ENCODE measurements at regions not wholly inside any gene's neighbourhood (a gene's known extent, or its start where the extent isn't known, plus 50 kb on each side); places are given as distances from the start of the nearest gene placed in this dataset.

DNA sequence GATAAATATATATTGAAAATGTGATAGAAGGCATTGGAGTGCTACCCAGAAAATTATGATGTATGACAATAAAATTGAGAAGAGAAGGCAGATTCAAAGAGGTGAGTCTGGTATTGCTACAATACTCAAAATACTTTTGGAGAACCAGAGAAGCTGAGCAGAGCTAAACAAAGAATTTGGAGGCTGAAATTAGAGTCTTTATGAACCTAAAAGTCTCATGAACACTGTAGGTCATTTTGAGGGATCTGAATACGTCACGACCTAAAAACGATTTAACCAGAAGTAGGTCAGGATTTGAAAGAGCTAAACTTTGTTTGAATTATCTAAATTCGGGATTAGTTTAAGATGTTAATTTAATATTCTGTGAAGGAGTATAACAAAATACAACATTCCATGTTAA, 182.4 kb upstream of the CDH9 start:
- H3K27me3 ChIP-seq (ENCODE audit: control insufficient read depth in 3 of 3, insufficient read depth in 3 of 3, low read length in 3 of 3) = no peaks in the 10 kb centered on the region
- no peak overlapping the region for H3K9ac ChIP-seq (ENCODE audit: low read depth in 1 of 3, low read length in 3 of 3)
- no peak overlapping the region for H3K4me3 ChIP-seq (ENCODE audit: low read length in 3 of 3)
- no peaks in the 10 kb centered on the region for H3K9me3 ChIP-seq (ENCODE audit: control insufficient read depth in 3 of 3, low read length in 3 of 3)
- H3K4me1 ChIP-seq (ENCODE audit: control insufficient read depth in 3 of 3, insufficient read depth in 3 of 3, low read length in 3 of 3) = no peaks in the 10 kb centered on the region
- no peaks in the 10 kb centered on the region for H3K36me3 ChIP-seq (ENCODE audit: control insufficient read depth in 3 of 3, insufficient read depth in 3 of 3, low read length in 3 of 3)
- H3K27ac ChIP-seq (ENCODE audit: low read depth, low read length) = no peak overlapping the region

DNA sequence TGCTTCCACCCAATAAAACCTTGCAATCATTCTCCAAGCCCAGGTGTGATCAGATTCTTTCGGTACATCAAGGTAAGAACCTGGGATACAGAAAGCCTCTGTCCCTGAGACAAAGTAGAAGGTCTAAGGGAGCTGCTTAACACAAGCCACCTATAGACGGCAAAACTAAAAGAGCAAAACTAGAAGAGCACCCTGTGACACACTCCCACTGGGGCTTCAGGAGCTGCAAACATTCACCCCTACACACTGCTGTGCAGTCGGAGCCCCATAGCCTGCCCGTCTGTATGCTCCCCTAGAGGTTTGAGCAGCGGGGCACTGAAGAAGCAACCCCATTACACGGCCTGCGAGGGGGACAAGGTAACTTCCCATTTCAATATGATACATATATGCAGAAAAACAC, 179.6 kb upstream of the CDH9 start:
- Histone ChIP-seq H3K9ac (ENCODE audit: low read depth in 1 of 3, low read length in 3 of 3) (no peak overlapping the region), H3K36me3 (ENCODE audit: control insufficient read depth in 3 of 3, insufficient read depth in 3 of 3, low read length in 3 of 3) (no peaks in the 10 kb centered on the region), H3K27ac (ENCODE audit: low read depth, low read length) (no peak overlapping the region)

GRCh38 chr5:27217155-27217956, 179.0 kb upstream of the CDH9 start:
- no peaks in the 10 kb centered on the region for H3K4me1 ChIP-seq (ENCODE audit: control insufficient read depth in 3 of 3, insufficient read depth in 3 of 3, low read length in 3 of 3)
- H3K27ac ChIP-seq (ENCODE audit: low read depth, low read length) = no peak overlapping the region
- no peak overlapping the region for H3K9ac ChIP-seq (ENCODE audit: low read depth in 1 of 3, low read length in 3 of 3)
- no peaks in the 10 kb centered on the region for H3K27me3 ChIP-seq (ENCODE audit: control insufficient read depth in 3 of 3, insufficient read depth in 3 of 3, low read length in 3 of 3)
- H3K36me3 ChIP-seq (ENCODE audit: control insufficient read depth in 3 of 3, insufficient read depth in 3 of 3, low read length in 3 of 3) = no peaks in the 10 kb centered on the region
- no peak overlapping the region for H3K4me3 ChIP-seq (ENCODE audit: low read length in 3 of 3)
- no peaks in the 10 kb centered on the region for H3K9me3 ChIP-seq (ENCODE audit: control insufficient read depth in 3 of 3, low read length in 3 of 3)

More for the DNA sequence above, 179.6 kb upstream of the CDH9 start:
- H3K4me1 ChIP-seq (ENCODE audit: control insufficient read depth in 3 of 3, insufficient read depth in 3 of 3, low read length in 3 of 3) = no peaks in the 10 kb centered on the region
- no peaks in the 10 kb centered on the region for H3K27me3 ChIP-seq (ENCODE audit: control insufficient read depth in 3 of 3, insufficient read depth in 3 of 3, low read length in 3 of 3)
- no peak overlapping the region for H3K4me3 ChIP-seq (ENCODE audit: low read length in 3 of 3)
- no peaks in the 10 kb centered on the region for H3K9me3 ChIP-seq (ENCODE audit: control insufficient read depth in 3 of 3, low read length in 3 of 3)

DNA sequence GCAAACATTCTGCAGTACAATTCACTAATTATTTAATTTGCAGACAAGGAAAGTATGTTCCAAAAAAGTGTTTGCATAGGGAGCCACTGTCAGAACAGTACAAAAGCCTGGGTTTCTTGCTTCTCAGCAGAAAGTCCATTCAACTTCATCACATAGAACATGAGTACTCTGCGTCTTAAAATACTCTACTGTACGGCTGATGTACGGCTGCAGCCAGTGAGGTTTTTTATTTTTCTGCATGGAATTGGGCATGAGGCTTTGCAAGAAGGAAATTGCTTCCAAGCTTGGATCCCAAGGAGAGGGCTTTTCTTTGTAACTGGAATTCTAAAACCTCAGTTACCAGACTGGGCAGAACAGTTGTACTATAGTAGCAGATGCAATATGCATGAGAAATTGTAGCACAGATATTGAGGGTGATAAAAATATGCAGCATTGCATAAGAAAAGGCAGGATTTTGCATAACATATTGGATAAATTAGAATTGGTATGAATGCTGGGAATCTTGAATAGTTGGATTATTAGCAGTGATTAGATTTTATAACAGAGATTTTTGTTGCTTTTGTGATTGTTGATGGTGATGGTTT, 178.1 kb upstream of the CDH9 start:
- no peaks in the 10 kb centered on the region for H3K36me3 ChIP-seq (ENCODE audit: control insufficient read depth in 3 of 3, insufficient read depth in 3 of 3, low read length in 3 of 3)
- H3K4me1 ChIP-seq (ENCODE audit: control insufficient read depth in 3 of 3, insufficient read depth in 3 of 3, low read length in 3 of 3) = no peaks in the 10 kb centered on the region
- no peaks in the 10 kb centered on the region for H3K9me3 ChIP-seq (ENCODE audit: control insufficient read depth in 3 of 3, low read length in 3 of 3)
- no peaks in the 10 kb centered on the region for H3K27me3 ChIP-seq (ENCODE audit: control insufficient read depth in 3 of 3, insufficient read depth in 3 of 3, low read length in 3 of 3)
- H3K27ac ChIP-seq (ENCODE audit: low read depth, low read length) = no peak overlapping the region
- H3K9ac ChIP-seq (ENCODE audit: low read depth in 1 of 3, low read length in 3 of 3) = no peak overlapping the region
- H3K4me3 ChIP-seq (ENCODE audit: low read length in 3 of 3) = no peak overlapping the region

DNA sequence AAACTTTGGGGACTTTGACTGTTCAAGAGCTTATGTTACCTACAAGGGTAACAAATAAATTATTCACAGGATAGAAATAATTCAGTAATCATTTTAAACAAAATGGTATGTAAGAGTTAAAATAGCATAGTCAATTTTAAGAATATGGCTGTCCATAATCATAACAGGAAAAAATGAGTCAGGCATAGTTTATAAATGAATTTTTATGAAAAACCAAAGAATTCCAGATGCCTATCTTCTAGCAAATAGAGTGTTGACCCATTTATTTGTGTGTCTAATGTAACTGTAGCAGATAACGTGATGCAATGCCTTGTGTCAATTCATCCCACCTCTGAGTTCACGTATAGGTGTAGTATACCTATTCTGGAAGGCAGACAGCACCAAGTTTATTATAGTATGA, 169.7 kb upstream of the CDH9 start:
- H3K9me3 ChIP-seq (ENCODE audit: control insufficient read depth in 3 of 3, low read length in 3 of 3) = peaks cover 0 to 3% (median 0%) of the 10 kb centered on the region in 3 donors
- H3K36me3 ChIP-seq (ENCODE audit: control insufficient read depth in 3 of 3, insufficient read depth in 3 of 3, low read length in 3 of 3) = no peaks in the 10 kb centered on the region
- no peak overlapping the region for H3K9ac ChIP-seq (ENCODE audit: low read depth in 1 of 3, low read length in 3 of 3)
- H3K4me1 ChIP-seq (ENCODE audit: control insufficient read depth in 3 of 3, insufficient read depth in 3 of 3, low read length in 3 of 3) = no peaks in the 10 kb centered on the region
- H3K27me3 ChIP-seq (ENCODE audit: control insufficient read depth in 3 of 3, insufficient read depth in 3 of 3, low read length in 3 of 3) = no peaks in the 10 kb centered on the region
- no peak overlapping the region for H3K27ac ChIP-seq (ENCODE audit: low read depth, low read length)
- H3K4me3 ChIP-seq (ENCODE audit: low read length in 3 of 3) = no peak overlapping the region

DNA sequence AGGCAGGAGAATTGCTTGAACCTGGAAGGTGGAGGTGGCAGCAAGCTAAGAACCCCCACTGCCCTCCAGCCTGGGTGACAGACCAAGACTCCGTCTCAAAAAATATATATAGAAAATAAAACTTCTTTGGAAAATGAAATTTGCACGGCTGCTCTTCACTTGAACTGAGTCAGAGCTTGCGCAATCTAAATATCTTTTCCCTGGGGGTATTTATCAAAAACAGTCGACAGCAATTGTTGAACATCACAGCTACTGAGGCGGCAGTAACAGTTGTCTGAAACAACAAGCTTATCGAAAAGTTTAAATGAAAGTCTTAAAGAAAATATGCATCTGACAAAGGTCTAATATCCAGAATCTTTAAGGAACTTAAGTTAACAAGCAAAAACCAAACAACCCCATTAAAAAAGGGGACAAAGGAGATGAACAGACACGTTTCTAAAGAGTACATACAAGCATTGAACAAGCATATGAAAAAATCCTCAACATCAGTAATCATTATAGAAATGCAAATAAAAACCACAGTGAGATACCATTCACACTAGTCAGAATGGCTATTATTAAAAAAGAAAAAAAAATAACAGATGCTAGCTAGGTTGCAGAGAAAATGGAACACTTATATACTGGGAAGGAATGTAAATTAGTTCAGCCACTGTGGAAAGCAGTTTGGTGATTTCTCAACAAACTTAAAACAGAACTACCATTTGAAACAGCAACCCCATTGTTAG, 153.6 kb upstream of the CDH9 start:
- Histone ChIP-seq H3K36me3 (ENCODE audit: control insufficient read depth in 3 of 3, insufficient read depth in 3 of 3, low read length in 3 of 3) (no peaks in the 10 kb centered on the region), H3K4me3 (ENCODE audit: low read length in 3 of 3) (no peak overlapping the region), H3K9ac (ENCODE audit: low read depth in 1 of 3, low read length in 3 of 3) (no peak overlapping the region), H3K4me1 (ENCODE audit: control insufficient read depth in 3 of 3, insufficient read depth in 3 of 3, low read length in 3 of 3) (no peaks in the 10 kb centered on the region), H3K27me3 (ENCODE audit: control insufficient read depth in 3 of 3, insufficient read depth in 3 of 3, low read length in 3 of 3) (no peaks in the 10 kb centered on the region), H3K9me3 (ENCODE audit: control insufficient read depth in 3 of 3, low read length in 3 of 3) (no peaks in the 10 kb centered on the region), H3K27ac (ENCODE audit: low read depth, low read length) (no peak overlapping the region)

DNA sequence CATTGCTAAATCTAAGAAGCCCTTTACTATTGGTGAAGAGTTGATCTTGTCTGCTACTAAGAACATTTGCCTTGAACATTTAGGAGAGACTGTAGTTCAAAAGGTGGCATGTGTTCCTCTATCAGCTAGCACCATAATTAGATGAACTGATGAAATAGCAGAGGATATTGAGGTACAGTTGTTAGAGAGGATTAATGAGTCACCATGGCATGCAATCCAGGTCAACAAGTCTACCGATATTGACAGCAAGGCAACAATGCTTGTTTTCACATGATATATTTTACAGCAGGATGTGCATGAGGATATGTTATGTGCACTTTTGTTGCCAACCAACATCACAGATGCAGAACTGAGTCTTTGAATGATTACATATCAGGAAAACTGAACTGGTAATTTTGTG, 134.3 kb upstream of the CDH9 start:
- H3K4me1 ChIP-seq (ENCODE audit: control insufficient read depth in 3 of 3, insufficient read depth in 3 of 3, low read length in 3 of 3) = no peaks in the 10 kb centered on the region
- no peak overlapping the region for H3K4me3 ChIP-seq (ENCODE audit: low read length in 3 of 3)
- no peak overlapping the region for H3K27ac ChIP-seq (ENCODE audit: low read depth, low read length)
- H3K27me3 ChIP-seq (ENCODE audit: control insufficient read depth in 3 of 3, insufficient read depth in 3 of 3, low read length in 3 of 3) = no peaks in the 10 kb centered on the region
- no peak overlapping the region for H3K9ac ChIP-seq (ENCODE audit: low read depth in 1 of 3, low read length in 3 of 3)
- H3K36me3 ChIP-seq (ENCODE audit: control insufficient read depth in 3 of 3, insufficient read depth in 3 of 3, low read length in 3 of 3) = no peaks in the 10 kb centered on the region
- H3K9me3 ChIP-seq (ENCODE audit: control insufficient read depth in 3 of 3, low read length in 3 of 3) = no peaks in the 10 kb centered on the region

DNA sequence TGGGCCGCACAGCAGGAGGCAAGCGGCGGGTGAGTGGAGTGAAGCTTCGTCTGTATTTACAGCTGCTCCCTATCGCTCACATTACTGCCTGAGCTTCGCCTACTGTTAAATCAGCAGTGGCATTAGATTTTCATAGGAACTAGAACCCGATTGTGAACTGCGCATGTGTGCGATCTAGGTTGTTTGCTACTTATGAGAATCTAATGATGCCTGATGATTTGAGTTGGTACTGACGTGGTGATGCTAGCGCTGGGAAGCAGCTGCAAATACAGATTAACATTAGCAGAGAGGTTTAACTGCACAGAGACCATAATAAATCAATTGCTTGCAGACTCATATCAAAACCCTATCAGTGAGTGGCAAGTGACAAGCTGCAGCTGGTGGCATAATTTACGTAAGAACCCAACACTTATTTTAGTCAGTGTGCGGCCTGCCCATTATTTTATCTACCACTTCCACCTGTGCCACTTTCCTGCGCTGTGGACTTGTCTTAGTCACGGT, 133.4 kb upstream of the CDH9 start:
- H3K27me3 ChIP-seq (ENCODE audit: control insufficient read depth in 3 of 3, insufficient read depth in 3 of 3, low read length in 3 of 3) = no peaks in the 10 kb centered on the region
- H3K4me3 ChIP-seq (ENCODE audit: low read length in 3 of 3) = no peak overlapping the region
- H3K27ac ChIP-seq (ENCODE audit: low read depth, low read length) = no peak overlapping the region
- H3K9ac ChIP-seq (ENCODE audit: low read depth in 1 of 3, low read length in 3 of 3) = no peak overlapping the region
- H3K36me3 ChIP-seq (ENCODE audit: control insufficient read depth in 3 of 3, insufficient read depth in 3 of 3, low read length in 3 of 3) = no peaks in the 10 kb centered on the region
- H3K4me1 ChIP-seq (ENCODE audit: control insufficient read depth in 3 of 3, insufficient read depth in 3 of 3, low read length in 3 of 3) = no peaks in the 10 kb centered on the region
- no peaks in the 10 kb centered on the region for H3K9me3 ChIP-seq (ENCODE audit: control insufficient read depth in 3 of 3, low read length in 3 of 3)

GRCh38 chr5:27158775-27159174, 120.4 kb upstream of the CDH9 start:
- Histone ChIP-seq H3K36me3 (ENCODE audit: control insufficient read depth in 3 of 3, insufficient read depth in 3 of 3, low read length in 3 of 3) (no peaks in the 10 kb centered on the region), H3K4me1 (ENCODE audit: control insufficient read depth in 3 of 3, insufficient read depth in 3 of 3, low read length in 3 of 3) (no peaks in the 10 kb centered on the region), H3K4me3 (ENCODE audit: low read length in 3 of 3) (no peak overlapping the region), H3K27ac (ENCODE audit: low read depth, low read length) (no peak overlapping the region), H3K27me3 (ENCODE audit: control insufficient read depth in 3 of 3, insufficient read depth in 3 of 3, low read length in 3 of 3) (no peaks in the 10 kb centered on the region), H3K9me3 (ENCODE audit: control insufficient read depth in 3 of 3, low read length in 3 of 3) (peaks cover 0 to 4% (median 0%) of the 10 kb centered on the region in 3 donors), H3K9ac (ENCODE audit: low read depth in 1 of 3, low read length in 3 of 3) (no peak overlapping the region)

GRCh38 chr5:27158171-27158570, 119.8 kb upstream of the CDH9 start:
- H3K27ac ChIP-seq (ENCODE audit: low read depth, low read length) = no peak overlapping the region
- no peak overlapping the region for H3K9ac ChIP-seq (ENCODE audit: low read depth in 1 of 3, low read length in 3 of 3)
- peaks cover 0 to 4% (median 0%) of the 10 kb centered on the region in 3 donors for H3K9me3 ChIP-seq (ENCODE audit: control insufficient read depth in 3 of 3, low read length in 3 of 3)
- H3K4me3 ChIP-seq (ENCODE audit: low read length in 3 of 3) = no peak overlapping the region
- no peaks in the 10 kb centered on the region for H3K27me3 ChIP-seq (ENCODE audit: control insufficient read depth in 3 of 3, insufficient read depth in 3 of 3, low read length in 3 of 3)
- no peaks in the 10 kb centered on the region for H3K4me1 ChIP-seq (ENCODE audit: control insufficient read depth in 3 of 3, insufficient read depth in 3 of 3, low read length in 3 of 3)
- no peaks in the 10 kb centered on the region for H3K36me3 ChIP-seq (ENCODE audit: control insufficient read depth in 3 of 3, insufficient read depth in 3 of 3, low read length in 3 of 3)

Measured in skeletal muscle tissue (tissue), 3 donors.